ENCODE measurements at regions not wholly inside any gene's neighbourhood (a gene's known extent, or its start where the extent isn't known, plus 50 kb on each side); places are given as distances from the start of the nearest gene placed in this dataset.
"Not testable (repeated sequence)": the region's sequence is repeated elsewhere in the genome, so short reads cannot be mapped to it uniquely, and the experiment has no call there.

- H3K4me2 ChIP-seq = peak overlapping the region; percentile 76
- H3K27ac ChIP-seq = peak overlapping the region; percentile 87
- not testable (repeated sequence) for H3K36me3 ChIP-seq (ENCODE audit: insufficient read depth); H4K20me1 ChIP-seq (ENCODE audit: insufficient read depth); H3K4me3 ChIP-seq (IDR thresholded peaks at IDR 0.05; ENCODE audit: insufficient read depth, low read depth, low read length); H2AFZ ChIP-seq (ENCODE audit: low read depth); H3K27me3 ChIP-seq (ENCODE audit: insufficient read depth, low read depth)
- peak overlapping the region; percentile 47 for H3K9ac ChIP-seq
- H3K4me1 ChIP-seq (ENCODE audit: low read depth, poor library complexity, severe bottlenecking) = peaks cover 32% of the 10 kb centered on the region
- H3K79me2 ChIP-seq (ENCODE audit: insufficient read depth, low read depth) = peaks cover 32% of the 10 kb centered on the region
Measured at GRCh38 chr2:87498169-87498853, 249.6 kb upstream of the PLGLB2 start.

GRCh38 chr2:87498854-87499238 lies 249.0 kb upstream of the PLGLB2 start:
- not testable (repeated sequence) for H4K20me1 ChIP-seq (ENCODE audit: insufficient read depth); H3K36me3 ChIP-seq (ENCODE audit: insufficient read depth); H2AFZ ChIP-seq (ENCODE audit: low read depth); H3K27me3 ChIP-seq (ENCODE audit: insufficient read depth, low read depth); H3K4me3 ChIP-seq (IDR thresholded peaks at IDR 0.05; ENCODE audit: insufficient read depth, low read depth, low read length)
- peaks cover 27% of the 10 kb centered on the region for H3K79me2 ChIP-seq (ENCODE audit: insufficient read depth, low read depth)
- peak overlapping the region; percentile 47 for H3K9ac ChIP-seq
- peak overlapping the region; percentile 87 for H3K27ac ChIP-seq
- H3K4me1 ChIP-seq (ENCODE audit: low read depth, poor library complexity, severe bottlenecking) = peaks cover 32% of the 10 kb centered on the region
- peak overlapping the region; percentile 76 for H3K4me2 ChIP-seq

DNA sequence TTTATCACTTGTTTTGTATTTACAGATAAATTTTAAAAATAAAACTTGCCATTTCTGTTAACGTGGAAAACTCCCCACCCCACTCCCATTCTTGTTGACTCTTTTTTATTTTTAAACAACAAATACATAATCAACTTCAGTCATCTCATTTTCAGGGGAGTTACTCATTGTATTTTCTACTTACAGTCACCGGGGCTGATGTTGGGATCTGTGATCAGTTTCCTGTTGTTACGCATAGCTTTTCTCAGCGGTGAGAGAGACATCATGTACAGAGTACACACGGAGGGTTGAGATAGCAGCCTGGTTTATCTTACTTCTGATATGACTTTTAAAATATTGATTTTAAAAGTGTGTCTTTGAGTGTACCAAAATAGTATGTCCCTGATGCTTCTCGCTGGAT lies 248.0 kb upstream of the PLGLB2 start:
- H3K79me2 ChIP-seq (ENCODE audit: insufficient read depth, low read depth) = peaks cover 22% of the 10 kb centered on the region
- not testable (repeated sequence) for H3K27me3 ChIP-seq (ENCODE audit: insufficient read depth, low read depth); H4K20me1 ChIP-seq (ENCODE audit: insufficient read depth); H3K4me2 ChIP-seq; H3K9ac ChIP-seq; H2AFZ ChIP-seq (ENCODE audit: low read depth); H3K4me3 ChIP-seq (IDR thresholded peaks at IDR 0.05; ENCODE audit: insufficient read depth, low read depth, low read length); H3K36me3 ChIP-seq (ENCODE audit: insufficient read depth)
- H3K4me1 ChIP-seq (ENCODE audit: low read depth, poor library complexity, severe bottlenecking) = peaks cover 27% of the 10 kb centered on the region
- H3K27ac ChIP-seq = peak overlapping the region; percentile 32; the same call in 1 of the 2 replicates

DNA sequence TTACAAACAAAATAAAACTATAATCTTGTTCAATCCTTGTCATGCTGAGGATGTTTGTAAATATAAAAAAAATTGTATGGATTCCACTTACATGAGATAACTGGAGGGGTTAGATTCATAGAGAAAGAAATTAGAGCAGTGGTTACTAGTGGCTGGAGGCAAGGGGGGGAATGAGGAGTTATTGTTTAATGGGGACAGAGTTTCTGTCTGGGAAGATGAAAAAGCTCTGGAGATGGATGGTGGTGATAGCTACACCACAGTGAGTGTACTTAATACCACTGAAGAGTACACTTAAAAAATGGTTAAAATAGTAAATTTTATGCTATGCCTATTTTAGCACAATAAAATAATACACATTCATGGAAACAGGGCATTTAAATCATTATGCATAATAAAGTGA lies 247.5 kb upstream of the PLGLB2 start:
- not testable (repeated sequence) for H4K20me1 ChIP-seq (ENCODE audit: insufficient read depth); H3K4me3 ChIP-seq (IDR thresholded peaks at IDR 0.05; ENCODE audit: insufficient read depth, low read depth, low read length); H3K27me3 ChIP-seq (ENCODE audit: insufficient read depth, low read depth); H3K27ac ChIP-seq; H3K9ac ChIP-seq; H3K36me3 ChIP-seq (ENCODE audit: insufficient read depth); H2AFZ ChIP-seq (ENCODE audit: low read depth)
- Histone ChIP-seq H3K4me2 (peak overlapping the region; percentile 10; the same call in 1 of the 2 replicates), H3K4me1 (ENCODE audit: low read depth, poor library complexity, severe bottlenecking) (peaks cover 21% of the 10 kb centered on the region), H3K79me2 (ENCODE audit: insufficient read depth, low read depth) (peaks cover 18% of the 10 kb centered on the region; the same call in 1 of the 2 replicates)

DNA sequence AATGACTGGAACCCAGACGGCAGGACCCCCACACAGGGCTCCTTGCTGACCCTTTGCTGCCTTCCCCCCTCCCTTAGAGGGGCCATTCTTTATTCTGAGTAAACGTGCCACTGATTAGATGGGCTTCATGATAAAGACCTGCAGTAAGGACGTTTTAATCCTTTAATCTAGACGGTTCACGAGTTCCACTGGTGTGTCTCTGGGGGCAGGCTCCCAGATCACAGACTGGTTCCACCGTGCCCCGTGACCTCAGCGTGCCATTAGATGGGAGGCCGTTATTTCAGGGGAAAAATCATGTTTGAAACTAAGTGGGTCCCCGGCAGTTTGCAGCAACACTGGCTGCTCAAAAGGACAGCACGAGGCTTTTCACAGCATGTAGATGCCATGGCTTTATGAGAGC lies 246.9 kb upstream of the PLGLB2 start:
- not testable (repeated sequence) for H3K36me3 ChIP-seq (ENCODE audit: insufficient read depth); H3K27me3 ChIP-seq (ENCODE audit: insufficient read depth, low read depth); H2AFZ ChIP-seq (ENCODE audit: low read depth); H3K4me3 ChIP-seq (IDR thresholded peaks at IDR 0.05; ENCODE audit: insufficient read depth, low read depth, low read length); H3K27ac ChIP-seq; H3K9ac ChIP-seq; H4K20me1 ChIP-seq (ENCODE audit: insufficient read depth); H3K4me2 ChIP-seq
- peaks cover 18% of the 10 kb centered on the region; the same call in 1 of the 2 replicates for H3K79me2 ChIP-seq (ENCODE audit: insufficient read depth, low read depth)
- peaks cover 18% of the 10 kb centered on the region for H3K4me1 ChIP-seq (ENCODE audit: low read depth, poor library complexity, severe bottlenecking)

GRCh38 chr2:87502948-87503347 lies 244.9 kb upstream of the PLGLB2 start:
- H3K27ac ChIP-seq; H3K4me3 ChIP-seq (IDR thresholded peaks at IDR 0.05; ENCODE audit: insufficient read depth, low read depth, low read length); H3K9ac ChIP-seq; H3K27me3 ChIP-seq (ENCODE audit: insufficient read depth, low read depth); H3K4me2 ChIP-seq; H4K20me1 ChIP-seq (ENCODE audit: insufficient read depth); H2AFZ ChIP-seq (ENCODE audit: low read depth); H3K36me3 ChIP-seq (ENCODE audit: insufficient read depth): not testable (repeated sequence)
- H3K79me2 ChIP-seq (ENCODE audit: insufficient read depth, low read depth) = peaks cover 18% of the 10 kb centered on the region; the same call in 1 of the 2 replicates
- H3K4me1 ChIP-seq (ENCODE audit: low read depth, poor library complexity, severe bottlenecking) = peaks cover 18% of the 10 kb centered on the region

DNA sequence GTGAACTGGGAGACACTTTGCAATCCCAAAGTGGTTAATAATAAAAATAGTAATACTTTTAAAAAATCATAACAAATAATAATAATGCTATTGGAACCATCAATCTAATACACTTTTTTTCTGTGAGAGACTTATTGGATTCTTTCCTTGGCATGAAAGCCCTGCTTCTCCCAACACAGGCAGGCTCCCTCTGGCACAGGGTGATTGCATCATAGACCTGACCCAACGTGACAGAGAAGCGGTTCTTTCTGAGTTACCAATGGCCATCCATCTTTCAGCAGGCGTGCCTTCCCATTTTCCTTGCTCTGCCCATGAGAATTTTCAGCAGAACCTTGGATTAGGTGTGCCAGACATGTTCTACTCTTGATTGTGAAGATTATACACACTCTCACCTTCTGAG lies 242.6 kb upstream of the PLGLB2 start:
- H3K27me3 ChIP-seq (ENCODE audit: insufficient read depth, low read depth); H3K9ac ChIP-seq; H3K4me3 ChIP-seq (IDR thresholded peaks at IDR 0.05; ENCODE audit: insufficient read depth, low read depth, low read length); H3K36me3 ChIP-seq (ENCODE audit: insufficient read depth); H2AFZ ChIP-seq (ENCODE audit: low read depth); H3K27ac ChIP-seq; H3K4me2 ChIP-seq; H4K20me1 ChIP-seq (ENCODE audit: insufficient read depth): not testable (repeated sequence)
- Histone ChIP-seq H3K4me1 (ENCODE audit: low read depth, poor library complexity, severe bottlenecking) (peaks cover 27% of the 10 kb centered on the region), H3K79me2 (ENCODE audit: insufficient read depth, low read depth) (peaks cover 23% of the 10 kb centered on the region; the same call in 1 of the 2 replicates)

GRCh38 chr2:87505909-87506308 lies 242.0 kb upstream of the PLGLB2 start:
- H3K27me3 ChIP-seq (ENCODE audit: insufficient read depth, low read depth); H2AFZ ChIP-seq (ENCODE audit: low read depth); H3K9ac ChIP-seq; H3K27ac ChIP-seq; H3K36me3 ChIP-seq (ENCODE audit: insufficient read depth); H3K4me2 ChIP-seq; H3K4me3 ChIP-seq (IDR thresholded peaks at IDR 0.05; ENCODE audit: insufficient read depth, low read depth, low read length); H4K20me1 ChIP-seq (ENCODE audit: insufficient read depth): not testable (repeated sequence)
- peaks cover 26% of the 10 kb centered on the region for H3K4me1 ChIP-seq (ENCODE audit: low read depth, poor library complexity, severe bottlenecking)
- peaks cover 20% of the 10 kb centered on the region; the same call in 1 of the 2 replicates for H3K79me2 ChIP-seq (ENCODE audit: insufficient read depth, low read depth)

DNA sequence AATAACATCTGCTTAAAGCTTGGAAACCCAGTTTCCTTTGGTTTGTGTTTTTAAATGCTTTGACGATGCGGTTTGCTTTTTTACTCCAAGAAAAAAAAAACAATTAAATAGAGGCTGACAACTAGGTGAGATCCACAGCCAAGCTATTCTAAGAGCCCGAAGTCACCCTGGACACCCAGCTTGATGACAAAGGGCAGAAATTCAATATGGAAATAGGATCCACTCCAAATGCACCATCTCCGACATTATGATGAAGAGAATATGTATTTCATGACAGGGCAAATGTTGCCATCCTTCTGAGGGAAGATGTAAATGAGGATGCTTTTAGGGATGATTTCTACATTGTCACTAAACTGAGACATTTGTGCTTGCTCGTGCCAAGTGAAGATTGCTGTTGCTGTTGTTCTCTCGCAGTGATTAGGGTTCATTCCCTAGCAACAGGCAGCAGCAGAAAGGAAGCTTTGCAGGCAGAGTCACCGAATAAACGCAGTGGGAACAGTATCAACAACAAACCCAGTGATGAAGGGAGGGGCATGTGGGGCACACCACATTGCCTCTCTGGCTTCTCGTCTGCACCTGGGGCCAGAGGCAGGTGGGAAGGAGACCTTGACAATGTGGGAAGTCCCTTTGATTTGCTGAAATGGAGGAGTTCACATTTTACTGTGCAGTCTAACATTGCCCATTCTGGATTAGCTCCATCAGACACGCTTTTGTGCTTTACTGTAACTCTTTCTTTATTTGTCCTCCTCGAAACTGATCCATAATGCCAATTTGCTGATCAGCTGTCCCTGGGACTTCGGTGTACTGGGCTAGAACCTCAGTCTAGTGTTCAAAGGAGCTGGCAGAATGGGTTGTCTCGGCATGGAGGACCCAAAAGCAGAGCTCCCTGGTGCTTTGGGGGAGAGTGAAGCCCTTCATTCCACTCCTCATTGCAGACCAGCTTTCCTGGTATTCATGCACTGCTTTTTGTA lies 240.2 kb upstream of the PLGLB2 start:
- not testable (repeated sequence) for H4K20me1 ChIP-seq (ENCODE audit: insufficient read depth); H2AFZ ChIP-seq (ENCODE audit: low read depth); H3K36me3 ChIP-seq (ENCODE audit: insufficient read depth); H3K4me3 ChIP-seq (IDR thresholded peaks at IDR 0.05; ENCODE audit: insufficient read depth, low read depth, low read length); H3K27me3 ChIP-seq (ENCODE audit: insufficient read depth, low read depth)
- peak overlapping the region; percentile 82 for H3K4me2 ChIP-seq
- H3K79me2 ChIP-seq (ENCODE audit: insufficient read depth, low read depth) = peaks cover 17% of the 10 kb centered on the region; the same call in 1 of the 2 replicates
- H3K9ac ChIP-seq = peak overlapping the region; percentile 42; the same call in 1 of the 2 replicates
- H3K4me1 ChIP-seq (ENCODE audit: low read depth, poor library complexity, severe bottlenecking) = peaks cover 28% of the 10 kb centered on the region
- peak overlapping the region; percentile 87 for H3K27ac ChIP-seq
